UCSD-AML1 (cell line): ENCODE measurements at regions not wholly inside any gene's neighbourhood (a gene's known extent, or its start where the extent isn't known, plus 50 kb on each side); places are given as distances from the start of the nearest gene placed in this dataset.
A peak's percentile ranks its signal among the peaks of the same experiment; 100 is the strongest.

ENCODE experiments used
- DNase-seq: peaks from one replicate; lab custom pipeline; 2025; ENCODE audit not compliant: unreplicated experiment; lab: John Stamatoyannopoulos, UW

DNA sequence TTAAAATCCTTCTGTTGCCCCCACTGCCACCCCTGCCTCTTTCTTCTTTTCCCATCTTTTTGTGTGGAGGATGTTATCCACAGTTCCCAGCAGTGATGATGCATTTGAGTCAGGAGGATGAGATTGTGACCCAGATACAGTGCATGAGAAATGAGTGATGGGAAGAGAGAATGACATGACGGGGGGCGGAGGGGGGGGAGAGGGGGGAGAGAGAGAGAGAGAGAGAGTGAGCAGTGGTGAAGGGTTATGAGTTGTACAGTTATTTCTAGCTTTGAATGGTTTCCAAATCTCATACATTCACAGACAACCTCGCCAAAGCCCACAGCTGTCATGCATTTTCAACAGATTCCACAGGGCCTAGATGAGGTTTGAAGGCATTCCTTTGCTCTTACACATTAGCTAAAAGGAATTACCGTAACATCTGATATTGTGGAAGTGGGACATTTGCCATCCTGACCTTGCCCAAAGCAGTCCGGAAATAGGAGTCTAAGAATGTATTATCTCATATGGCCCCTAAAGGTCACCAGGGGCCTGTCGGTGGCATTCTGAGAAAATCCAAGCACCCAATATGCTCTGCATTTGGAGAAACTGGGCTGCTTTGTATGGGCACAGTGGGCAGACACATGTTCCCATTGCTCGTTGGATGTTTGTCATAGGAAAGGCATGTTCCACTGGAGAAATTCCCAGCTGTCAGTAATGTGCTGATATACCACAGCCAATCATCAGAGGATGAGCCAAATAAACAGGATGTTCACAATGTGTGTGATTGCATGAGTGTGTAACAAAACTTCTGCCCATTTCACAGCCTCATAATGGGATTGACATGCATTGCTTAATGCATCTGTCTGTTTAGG is 435.8 kb downstream of the SPRY1 start:
- DNase-seq: no peak

DNA sequence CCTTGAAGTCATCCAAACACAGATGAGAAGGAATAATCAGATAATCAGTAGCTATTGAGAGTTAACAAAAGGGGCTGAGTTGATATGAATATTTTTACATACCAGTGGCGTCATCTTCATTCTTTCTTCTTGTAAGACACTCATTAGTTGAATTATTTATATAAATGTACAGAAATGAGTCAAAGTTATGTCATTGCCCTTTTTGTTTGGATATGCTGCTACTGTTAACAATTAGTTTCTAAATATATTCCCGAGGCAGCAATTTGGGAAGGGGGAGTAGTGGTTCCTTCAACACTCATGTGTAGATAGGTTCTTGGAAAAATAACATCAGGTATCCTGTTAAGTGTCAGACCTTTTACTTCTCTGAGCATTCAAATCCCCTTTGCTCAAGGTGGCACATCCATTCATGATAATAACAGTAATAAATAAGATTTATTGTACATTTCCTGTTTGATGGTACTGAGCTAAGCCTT is 436.6 kb downstream of the SPRY1 start:
- DNase-seq: no peak

DNA sequence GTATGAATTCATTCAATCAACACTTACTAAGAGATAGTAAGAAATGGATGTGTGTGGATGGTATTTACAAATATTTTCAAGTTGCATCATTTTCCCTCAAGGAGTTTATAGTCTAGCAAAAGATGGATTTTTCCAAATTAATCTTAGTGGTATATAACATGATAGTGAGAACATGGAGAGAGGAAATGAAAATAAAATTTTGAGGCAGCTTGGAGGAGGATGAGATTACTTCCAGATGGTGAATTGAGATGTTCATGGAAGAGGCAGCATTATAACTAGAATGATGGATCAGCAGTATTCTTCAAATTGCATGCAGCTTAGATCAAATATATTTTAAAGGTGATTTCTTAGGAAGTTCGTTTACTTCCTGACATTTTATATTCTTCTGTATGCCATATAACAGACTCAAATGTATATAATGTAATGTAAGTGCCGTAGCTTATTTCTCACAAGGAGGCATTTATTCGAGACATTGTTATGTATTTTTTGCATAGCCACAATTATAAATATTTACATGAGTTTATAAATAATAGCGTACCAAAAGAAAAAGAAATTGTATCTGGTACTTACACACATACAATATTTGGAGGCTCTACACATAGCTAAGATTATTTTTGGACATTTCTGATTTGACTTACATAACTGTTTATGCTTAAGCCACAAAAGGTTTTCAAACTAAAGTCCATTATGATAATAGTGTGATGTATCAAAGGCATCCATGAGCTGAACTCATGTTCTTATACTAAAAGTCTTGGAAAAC is 439.4 kb downstream of the SPRY1 start:
- DNase-seq: no peak

DNA sequence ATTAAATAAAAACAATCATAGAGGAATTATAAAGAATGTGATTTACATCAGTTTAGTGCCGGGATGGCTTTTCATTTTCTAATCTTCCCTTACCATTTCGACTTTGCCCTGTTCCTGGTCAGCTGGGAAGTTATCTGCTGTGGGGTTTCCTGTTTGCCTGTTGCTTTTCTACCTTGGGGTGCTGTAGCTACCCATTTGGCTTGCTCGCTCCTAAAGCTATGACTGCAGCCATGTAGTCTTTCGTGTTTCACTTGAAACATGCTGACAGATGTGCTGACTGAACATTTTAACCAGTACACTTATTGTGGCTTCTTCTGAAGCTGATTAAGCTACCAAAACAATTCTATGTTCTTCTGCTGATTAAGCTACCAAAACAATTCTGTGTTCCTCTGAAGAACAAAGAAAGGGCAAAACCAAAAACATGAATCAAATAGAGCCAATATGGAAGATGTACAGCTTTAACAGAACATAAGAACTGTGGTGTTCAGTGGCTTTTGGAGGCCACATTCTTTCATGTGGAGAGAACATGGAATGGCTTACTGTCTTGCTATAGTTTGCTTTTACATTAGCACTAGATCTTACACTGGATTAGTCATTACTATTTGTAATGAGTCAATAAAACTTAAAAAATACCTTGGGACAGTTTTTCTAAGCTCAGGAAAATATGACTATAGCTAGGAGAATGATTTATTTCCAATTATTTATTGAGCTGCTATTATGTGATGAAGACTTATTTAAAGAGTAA is 440.4 kb downstream of the SPRY1 start:
- DNase-seq: no peak

- no peak for DNase-seq
Observed at GRCh38 chr4:123838474-123838873, 441.9 kb downstream of the SPRY1 start.

GRCh38 chr4:123840197-123840596 is 443.6 kb downstream of the SPRY1 start:
- no peak for DNase-seq

DNA sequence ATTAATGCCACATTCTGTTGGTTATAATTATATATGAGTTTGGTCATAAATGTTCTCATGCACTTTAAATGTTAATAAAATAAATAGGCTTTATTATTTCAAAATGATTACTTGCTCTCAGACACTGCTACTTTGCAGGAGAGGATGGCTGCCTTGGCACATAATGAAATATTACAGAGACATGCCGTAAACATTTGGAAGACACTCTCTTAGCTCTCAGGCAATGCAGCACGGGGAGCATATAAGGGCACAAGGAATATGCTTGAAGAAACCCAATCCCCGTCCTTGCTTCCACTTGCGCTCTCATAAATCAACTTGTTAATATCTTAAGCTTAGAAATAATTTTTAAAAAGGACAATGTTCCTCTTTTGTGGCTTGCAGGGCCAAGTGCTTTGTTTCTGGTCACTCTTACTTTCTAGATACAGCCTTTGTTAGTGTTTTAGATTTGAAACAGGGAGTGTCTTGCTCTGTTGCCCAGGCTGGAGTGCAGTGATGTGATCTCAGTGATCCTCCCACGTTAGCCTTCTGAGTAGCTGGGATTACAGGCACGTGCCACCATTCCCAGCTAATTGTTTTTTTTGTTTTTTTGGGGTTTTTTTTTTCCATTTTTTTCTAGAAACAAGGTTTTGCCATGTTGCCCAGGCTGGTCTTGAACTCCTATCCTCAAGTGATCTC is 445.0 kb downstream of the SPRY1 start:
- no peak for DNase-seq

GRCh38 chr4:123843137-123843536 is 446.5 kb downstream of the SPRY1 start:
- DNase-seq: no peak

GRCh38 chr4:123844374-123844773 is 447.8 kb downstream of the SPRY1 start:
- DNase-seq: no peak

DNA sequence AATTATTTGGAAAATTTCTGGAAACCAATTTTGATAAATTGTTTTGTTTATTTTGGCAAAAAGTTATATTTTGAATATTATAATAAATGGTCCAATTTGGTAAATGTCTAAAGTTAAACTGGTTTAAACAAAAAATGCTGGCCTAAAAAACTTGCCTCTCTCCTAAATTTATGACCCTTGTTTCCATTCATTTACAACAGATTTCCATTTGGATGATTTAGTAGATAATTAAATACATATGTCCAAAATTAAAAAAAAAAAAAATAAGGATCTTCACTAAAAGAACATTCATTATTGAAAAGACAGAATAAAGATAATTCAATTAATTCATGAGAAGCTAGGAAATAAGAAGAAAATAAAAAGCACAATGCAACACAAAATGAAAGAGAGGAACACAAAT is 449.5 kb downstream of the SPRY1 start:
- no peak for DNase-seq

- DNase-seq: no peak
Observed at GRCh38 chr4:123846561-123846960, 450.0 kb downstream of the SPRY1 start.

DNA sequence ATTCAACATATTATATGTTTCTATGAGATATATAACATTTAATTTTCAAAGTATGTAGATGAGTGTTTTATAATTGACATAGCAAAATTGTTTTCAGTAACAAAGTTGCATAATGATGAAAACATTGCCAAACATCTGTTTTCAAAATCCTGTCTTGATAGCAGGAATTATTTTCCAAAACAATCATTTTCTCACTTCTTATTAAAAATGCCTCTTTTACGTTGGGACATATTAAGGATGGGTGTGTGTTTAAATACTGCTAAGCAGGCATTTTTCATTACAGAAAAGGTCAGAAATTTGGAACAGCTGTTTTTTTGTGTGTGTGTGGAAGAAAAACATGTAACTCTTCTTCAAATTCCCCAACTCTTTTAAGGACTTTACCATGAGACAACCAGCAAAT is 452.0 kb downstream of the SPRY1 start:
- no peak for DNase-seq

DNA sequence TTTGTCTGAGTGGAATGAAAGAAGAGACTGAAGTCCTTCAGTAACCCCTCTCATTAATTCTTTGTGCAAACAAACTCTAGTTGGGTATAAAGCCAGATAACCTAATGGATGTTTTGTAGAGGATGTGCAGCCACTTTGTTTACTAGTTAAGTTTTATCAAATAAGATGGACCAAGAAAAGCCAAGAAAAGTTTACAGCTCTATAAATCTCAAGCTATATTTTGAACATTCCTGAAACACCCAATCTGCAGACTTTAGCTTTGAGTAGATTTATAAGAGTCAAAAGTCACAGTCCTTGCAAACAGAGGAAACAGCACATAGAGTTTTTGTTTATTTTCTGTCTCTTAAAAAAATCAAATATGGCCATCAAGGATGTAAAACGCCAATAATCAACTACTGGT is 452.9 kb downstream of the SPRY1 start:
- no peak for DNase-seq

DNA sequence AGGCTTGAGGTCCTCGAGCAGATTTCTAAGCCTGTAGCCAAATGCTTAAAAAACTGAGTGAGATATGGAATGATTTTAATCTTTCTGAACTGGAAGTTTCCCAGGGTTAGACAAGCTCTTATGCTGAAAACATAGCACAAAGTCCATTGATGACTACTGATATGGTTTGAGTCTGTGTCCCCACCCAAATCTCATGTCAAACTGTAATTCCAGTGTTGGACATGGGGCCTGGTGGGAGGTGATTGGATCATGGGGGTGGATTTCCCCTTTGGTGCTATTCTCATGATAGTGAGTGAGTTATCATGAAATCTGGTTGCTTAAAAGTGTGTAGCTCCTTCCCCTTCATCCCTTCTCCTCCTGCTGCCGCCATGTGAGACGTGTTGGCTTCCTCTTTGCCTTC is 454.9 kb downstream of the SPRY1 start:
- no peak for DNase-seq

DNA sequence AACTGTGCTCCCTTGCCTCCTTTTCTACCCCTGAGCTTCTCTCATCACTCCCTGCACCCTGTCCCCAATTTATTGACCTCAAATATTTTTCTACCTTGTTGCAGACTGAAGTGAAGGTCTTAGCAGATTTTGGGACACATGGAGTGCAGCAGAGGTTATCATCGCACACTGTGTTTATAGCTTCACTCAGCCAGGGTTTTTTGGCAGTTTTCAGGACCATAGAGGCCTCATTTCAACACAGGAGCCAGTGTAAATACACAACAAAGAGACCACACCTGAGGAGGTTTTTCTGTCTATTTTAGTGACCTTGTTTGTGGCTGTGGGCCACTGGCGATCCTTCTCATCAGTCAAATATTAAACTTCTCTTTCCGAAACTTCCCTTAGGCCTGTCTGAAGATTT is 457.1 kb downstream of the SPRY1 start:
- DNase-seq: no peak

DNA sequence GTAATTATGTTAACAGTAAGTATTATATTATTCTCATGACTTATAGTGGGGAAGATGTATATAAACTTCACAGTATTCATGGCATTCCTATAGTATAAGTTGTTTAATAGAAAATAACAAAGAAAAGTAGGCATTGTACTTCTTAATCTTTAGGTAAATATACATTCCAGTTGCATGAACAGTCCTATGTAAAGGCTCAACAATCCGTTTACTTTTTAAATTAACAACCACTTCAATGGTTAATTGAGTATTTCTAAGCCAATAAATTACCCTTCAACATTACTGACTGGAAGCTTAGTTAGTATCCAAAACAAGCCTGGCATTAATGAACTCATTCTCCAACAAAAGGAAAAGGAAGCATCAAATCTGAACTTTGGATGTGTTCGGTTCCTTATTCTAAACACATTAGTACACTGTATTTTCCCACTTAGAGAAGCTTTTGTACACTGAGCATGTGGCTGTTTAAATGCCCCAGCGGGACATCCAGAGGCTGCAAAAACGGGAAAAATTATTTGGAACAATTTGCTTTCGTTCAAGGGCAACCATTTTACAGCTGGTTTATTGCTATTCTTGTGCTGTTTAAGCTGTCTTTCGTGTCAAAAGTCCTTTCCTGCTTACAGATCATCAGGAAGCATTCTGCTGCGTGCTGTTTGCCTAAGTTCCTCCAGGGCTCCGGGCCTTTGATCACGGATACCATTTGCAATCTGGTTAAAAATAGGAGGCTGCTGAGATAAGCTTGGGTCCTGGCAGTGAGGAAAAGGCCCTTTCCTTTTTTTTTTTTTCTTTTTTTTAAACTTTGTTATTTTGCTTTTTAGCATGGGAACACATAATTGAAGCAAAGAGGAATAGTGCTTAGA is 460.3 kb downstream of the SPRY1 start:
- peak; percentile 51 for DNase-seq

DNA sequence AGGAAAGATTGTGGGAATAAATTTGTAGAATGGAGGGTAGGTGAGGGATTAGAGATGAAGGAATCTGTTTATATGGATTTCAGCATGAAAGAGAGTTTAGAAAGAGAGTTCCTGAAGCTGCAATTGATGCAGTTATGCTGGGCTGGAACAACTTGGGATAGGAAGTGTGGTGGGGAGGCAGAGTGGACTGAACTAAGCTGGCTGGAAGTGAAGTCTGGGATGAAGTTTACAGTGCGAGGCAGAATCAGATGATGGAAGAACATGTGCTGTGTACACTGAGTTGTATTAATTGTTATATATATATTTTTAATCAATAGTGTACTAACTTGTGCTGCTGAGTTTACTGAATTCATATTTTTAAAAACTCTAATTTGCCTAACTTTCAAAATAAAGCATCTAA is 461.9 kb downstream of the SPRY1 start:
- DNase-seq: no peak

- DNase-seq: no peak
Observed at GRCh38 chr4:123862812-123863211, 466.2 kb downstream of the SPRY1 start.

DNA sequence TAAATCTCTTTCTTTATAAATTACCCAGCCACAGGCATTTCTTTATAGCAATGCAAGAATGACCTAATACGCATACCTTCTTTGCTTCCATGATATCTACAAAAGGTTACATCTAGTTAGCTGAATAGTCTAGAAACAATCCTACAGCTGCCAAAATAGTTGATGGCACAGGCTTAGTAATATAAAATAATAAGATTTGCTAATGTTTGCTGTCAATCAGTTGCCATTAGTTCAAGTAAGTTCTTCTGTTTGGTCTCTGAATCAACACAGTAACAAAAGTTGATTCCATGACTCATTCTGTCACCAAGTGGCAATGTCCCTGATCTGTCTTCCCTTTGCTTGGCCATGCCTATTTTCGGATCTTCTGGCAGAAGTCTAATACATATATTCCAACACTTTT is 470.2 kb downstream of the SPRY1 start:
- no peak for DNase-seq

DNA sequence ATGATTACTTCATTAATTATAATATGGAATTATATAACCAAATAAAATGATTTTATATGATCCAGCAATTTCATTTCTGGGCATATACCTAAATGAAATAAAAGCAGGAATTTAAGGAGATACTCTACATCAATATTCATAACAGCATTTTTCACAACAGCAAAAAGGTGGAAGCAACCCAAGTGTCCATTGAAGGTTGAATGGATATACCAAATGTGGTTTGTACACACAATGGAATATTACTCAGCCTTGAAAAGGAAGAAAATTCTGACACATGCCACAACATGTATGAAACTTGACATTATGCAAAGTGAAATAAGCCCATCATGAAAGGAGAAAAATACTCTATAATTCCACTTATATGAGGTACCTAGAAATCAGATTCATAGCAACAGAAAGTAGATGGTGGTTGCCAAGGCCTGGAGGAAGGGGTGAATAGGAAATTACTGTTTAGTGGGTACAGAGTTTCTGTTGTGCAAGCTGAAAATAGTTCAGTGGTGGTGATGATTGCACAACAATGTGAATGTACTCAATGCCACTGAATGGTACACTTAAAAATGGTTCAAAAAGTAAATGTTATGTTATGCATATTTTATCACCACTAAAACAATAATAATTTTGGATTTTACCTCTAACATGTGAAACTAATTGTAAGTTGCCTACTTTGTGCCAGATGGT is 471.5 kb downstream of the SPRY1 start:
- no peak for DNase-seq
